Stimulated activated naive B cell treated with anti-CD40 and anti-IgM and Interleukin-4, amounts not matched to agents 10 μg/mL and 1 μg/mL and 100 μg/mL, for 72 hours (primary cell): ENCODE measurements at regions not wholly inside any gene's neighbourhood (a gene's known extent, or its start where the extent isn't known, plus 50 kb on each side); places are given as distances from the start of the nearest gene placed in this dataset.
A peak's percentile ranks its signal among the peaks of the same experiment; 100 is the strongest.
"Not testable (repeated sequence)": the region's sequence is repeated elsewhere in the genome, so short reads cannot be mapped to it uniquely, and the experiment has no call there.

Experiments used
- ATAC-seq, 2 donors: fragments of 150-1000 bp; cut with Tn5 transposase; replicated peaks; 2 replicates each; pipeline ENCODE4 v1.10.0; 2021; ENCODE audit warnings: moderate library complexity in 1 of 2
- DNase-seq: peaks from one replicate; pipeline ENCODE4 v3.0.0; 2021
- H3K27ac Mint-ChIP-seq: one replicate; pipeline ENCODE4 v1.8.0; 2022; ENCODE audit warnings: mild to moderate bottlenecking, mixed read lengths
- H3K27me3 Mint-ChIP-seq, 2 donors: one replicate each; pipeline ENCODE4 v1.8.0; 2022; ENCODE audit warnings: mixed read lengths in 2 of 2
- H3K36me3 Mint-ChIP-seq, 2 donors: one replicate each; pipeline ENCODE4 v1.8.0; 2022; ENCODE audit warnings: mixed read lengths in 2 of 2, mild to moderate bottlenecking in 1 of 2
- H3K4me1 Mint-ChIP-seq, 2 donors: one replicate each; pipeline ENCODE4 v1.8.0; 2022; ENCODE audit warnings: mixed read lengths in 2 of 2, mild to moderate bottlenecking in 1 of 2
- H3K4me3 Mint-ChIP-seq, 2 donors: one replicate each; pipeline ENCODE4 v1.8.0; 2022; ENCODE audit warnings: mild to moderate bottlenecking in 2 of 2, mixed read lengths in 2 of 2, moderate library complexity in 1 of 2
- H3K9me3 Mint-ChIP-seq, 2 donors: one replicate each; pipeline ENCODE4 v1.8.0; 2022; ENCODE audit warnings: mixed read lengths in 2 of 2, mild to moderate bottlenecking in 1 of 2

GRCh38 chr2:8125741-8126711, 555.8 kb upstream of the ID2 start:
- peaks cover 0 to 2% of the 10 kb centered on the region in 2 donors for H3K36me3 Mint-ChIP-seq
- no peak overlapping the region for H3K27ac Mint-ChIP-seq
- H3K9me3 Mint-ChIP-seq = peaks cover 0 to 9% of the 10 kb centered on the region in 2 donors
- ATAC-seq = no peak
- peaks cover 6 to 10% of the 10 kb centered on the region in 2 donors for H3K27me3 Mint-ChIP-seq
- no peak for DNase-seq
- H3K4me1 Mint-ChIP-seq = no peaks in the 10 kb centered on the region
- no peak overlapping the region for H3K4me3 Mint-ChIP-seq

GRCh38 chr2:8126783-8127182, 555.1 kb upstream of the ID2 start:
- H3K27me3 Mint-ChIP-seq = peaks cover 6 to 10% of the 10 kb centered on the region in 2 donors
- peaks cover 0 to 2% of the 10 kb centered on the region in 2 donors for H3K36me3 Mint-ChIP-seq
- DNase-seq (no peak), ATAC-seq (no peak)
- H3K27ac Mint-ChIP-seq = no peak overlapping the region
- H3K9me3 Mint-ChIP-seq = peaks cover 0 to 9% of the 10 kb centered on the region in 2 donors
- H3K4me1 Mint-ChIP-seq = no peaks in the 10 kb centered on the region
- no peak overlapping the region for H3K4me3 Mint-ChIP-seq

GRCh38 chr2:8131423-8131822, 550.4 kb upstream of the ID2 start:
- peaks cover 10 to 25% of the 10 kb centered on the region in 2 donors for H3K27me3 Mint-ChIP-seq
- not testable (repeated sequence) for H3K36me3 Mint-ChIP-seq, H3K4me3 Mint-ChIP-seq, H3K4me1 Mint-ChIP-seq, H3K27ac Mint-ChIP-seq, H3K9me3 Mint-ChIP-seq, DNase-seq, ATAC-seq

GRCh38 chr2:8132351-8132831, 549.5 kb upstream of the ID2 start:
- peaks cover 0 to 8% of the 10 kb centered on the region in 2 donors for H3K9me3 Mint-ChIP-seq
- H3K4me1 Mint-ChIP-seq = peaks cover 2 to 5% of the 10 kb centered on the region in 2 donors
- ATAC-seq (no peak), DNase-seq (no peak)
- no peak overlapping the region for H3K27ac Mint-ChIP-seq
- peaks cover 10 to 25% of the 10 kb centered on the region in 2 donors for H3K27me3 Mint-ChIP-seq
- H3K36me3 Mint-ChIP-seq = peaks cover 0 to 5% of the 10 kb centered on the region in 2 donors
- no peak overlapping the region for H3K4me3 Mint-ChIP-seq

GRCh38 chr2:8132879-8133278, 549.0 kb upstream of the ID2 start:
- ATAC-seq = no peak
- H3K4me3 Mint-ChIP-seq = no peak overlapping the region
- DNase-seq = no peak
- peaks cover 2 to 5% of the 10 kb centered on the region in 2 donors for H3K4me1 Mint-ChIP-seq
- peaks cover 0 to 8% of the 10 kb centered on the region in 2 donors for H3K9me3 Mint-ChIP-seq
- peak overlapping the region; percentile 37 for H3K27ac Mint-ChIP-seq
- H3K36me3 Mint-ChIP-seq = peaks cover 0 to 5% of the 10 kb centered on the region in 2 donors
- H3K27me3 Mint-ChIP-seq = peaks cover 13 to 25% of the 10 kb centered on the region in 2 donors

GRCh38 chr2:8133363-8133762, 548.5 kb upstream of the ID2 start:
- DNase-seq (no peak), ATAC-seq (no peak)
- Mint-ChIP-seq H3K27ac (no peak overlapping the region), H3K4me1 (peaks cover 2 to 5% of the 10 kb centered on the region in 2 donors), H3K27me3 (peaks cover 13 to 25% of the 10 kb centered on the region in 2 donors), H3K36me3 (peaks cover 0 to 5% of the 10 kb centered on the region in 2 donors), H3K4me3 (no peak overlapping the region), H3K9me3 (peaks cover 0 to 8% of the 10 kb centered on the region in 2 donors)

- Mint-ChIP-seq H3K9me3 (peaks cover 0 to 2% of the 10 kb centered on the region in 2 donors), H3K27ac (no peak overlapping the region), H3K36me3 (peaks cover 0 to 3% of the 10 kb centered on the region in 2 donors), H3K4me1 (peaks cover 2 to 5% of the 10 kb centered on the region in 2 donors), H3K27me3 (peaks cover 12 to 19% of the 10 kb centered on the region in 2 donors), H3K4me3 (no peak overlapping the region)
- no peak for DNase-seq
- ATAC-seq = no peak
Observed at GRCh38 chr2:8133913-8134472, 547.9 kb upstream of the ID2 start.

GRCh38 chr2:8134473-8134932, 547.4 kb upstream of the ID2 start:
- H3K4me3 Mint-ChIP-seq = no peak overlapping the region

GRCh38 chr2:8134985-8135682, 546.7 kb upstream of the ID2 start:
- H3K27ac Mint-ChIP-seq = no peak overlapping the region
- peaks cover 17 to 25% of the 10 kb centered on the region in 2 donors for H3K27me3 Mint-ChIP-seq
- peaks cover 0 to 3% of the 10 kb centered on the region in 2 donors for H3K36me3 Mint-ChIP-seq
- H3K4me1 Mint-ChIP-seq = peaks cover 2 to 5% of the 10 kb centered on the region in 2 donors
- DNase-seq = no peak
- no peak overlapping the region for H3K4me3 Mint-ChIP-seq
- H3K9me3 Mint-ChIP-seq = peaks cover 0 to 3% of the 10 kb centered on the region in 2 donors
- ATAC-seq = peak; percentile 42 to 64

More at GRCh38 chr2:8134473-8134932, 547.4 kb upstream of the ID2 start:
- H3K27me3 Mint-ChIP-seq = peaks cover 13 to 24% of the 10 kb centered on the region in 2 donors
- H3K4me1 Mint-ChIP-seq = peaks cover 2 to 5% of the 10 kb centered on the region in 2 donors
- H3K27ac Mint-ChIP-seq = no peak overlapping the region
- DNase-seq (no peak), ATAC-seq (no peak)
- H3K36me3 Mint-ChIP-seq = peaks cover 0 to 3% of the 10 kb centered on the region in 2 donors
- peaks cover 0 to 3% of the 10 kb centered on the region in 2 donors for H3K9me3 Mint-ChIP-seq

GRCh38 chr2:8137801-8138200, 544.1 kb upstream of the ID2 start:
- Mint-ChIP-seq H3K27ac (no peak overlapping the region), H3K9me3 (peaks cover 0 to 1% of the 10 kb centered on the region in 2 donors), H3K36me3 (peaks cover 0 to 3% of the 10 kb centered on the region in 2 donors), H3K4me3 (no peak overlapping the region), H3K27me3 (peaks cover 20 to 24% of the 10 kb centered on the region in 2 donors), H3K4me1 (peaks cover 2 to 5% of the 10 kb centered on the region in 2 donors)
- no peak for DNase-seq
- no peak for ATAC-seq

- ATAC-seq (no peak), DNase-seq (no peak)
- H3K36me3 Mint-ChIP-seq = peaks cover 0 to 3% of the 10 kb centered on the region in 2 donors
- H3K9me3 Mint-ChIP-seq = peaks cover 0 to 1% of the 10 kb centered on the region in 2 donors
- H3K4me1 Mint-ChIP-seq = peaks cover 2 to 5% of the 10 kb centered on the region in 2 donors
- H3K4me3 Mint-ChIP-seq = no peak overlapping the region
- no peak overlapping the region for H3K27ac Mint-ChIP-seq
- H3K27me3 Mint-ChIP-seq = peaks cover 17 to 24% of the 10 kb centered on the region in 2 donors
Observed at GRCh38 chr2:8138525-8138922, 543.3 kb upstream of the ID2 start.

GRCh38 chr2:8138923-8139667, 542.8 kb upstream of the ID2 start:
- Mint-ChIP-seq H3K9me3 (peaks cover 0 to 1% of the 10 kb centered on the region in 2 donors), H3K4me1 (peaks cover 2 to 5% of the 10 kb centered on the region in 2 donors), H3K27me3 (peaks cover 11 to 24% of the 10 kb centered on the region in 2 donors), H3K27ac (no peak overlapping the region), H3K4me3 (no peak overlapping the region), H3K36me3 (peaks cover 0 to 3% of the 10 kb centered on the region in 2 donors)
- DNase-seq = no peak
- no peak for ATAC-seq

GRCh38 chr2:8139668-8140200, 542.1 kb upstream of the ID2 start:
- peaks cover 0 to 3% of the 10 kb centered on the region in 2 donors for H3K36me3 Mint-ChIP-seq
- ATAC-seq = no peak
- DNase-seq = no peak
- no peak overlapping the region for H3K27ac Mint-ChIP-seq
- no peak overlapping the region for H3K4me3 Mint-ChIP-seq
- peaks cover under 1 to 2% of the 10 kb centered on the region in 2 donors for H3K9me3 Mint-ChIP-seq
- peaks cover 2 to 6% of the 10 kb centered on the region in 2 donors for H3K4me1 Mint-ChIP-seq
- H3K27me3 Mint-ChIP-seq = peaks cover 6 to 24% of the 10 kb centered on the region in 2 donors
